Nephron (organoid): ENCODE measurements at regions not wholly inside any gene's neighbourhood (a gene's known extent, or its start where the extent isn't known, plus 50 kb on each side); places are given as distances from the start of the nearest gene placed in this dataset.

ENCODE experiments used
- H3K27ac Mint-ChIP-seq, 3 experiments: 2 replicates each; pipeline ENCODE4 v1.8.0; 2020; ENCODE audit warnings: mixed read lengths in 3 of 3, mild to moderate bottlenecking in 2 of 3, moderate library complexity in 1 of 3
- H3K27me3 Mint-ChIP-seq: 2 replicates; pipeline ENCODE4 v1.8.0; 2021; ENCODE audit warnings: low read depth, mild to moderate bottlenecking, moderate library complexity, mixed read lengths
- H3K36me3 Mint-ChIP-seq: 2 replicates; pipeline ENCODE4 v1.8.0; 2020; ENCODE audit warnings: low read depth, mixed read lengths
- H3K4me1 Mint-ChIP-seq: 2 replicates; pipeline ENCODE4 v1.8.0; 2020; ENCODE audit warnings: mixed read lengths
- H3K4me3 Mint-ChIP-seq, 3 experiments: 2 replicates each; pipeline ENCODE4 v1.8.0; 2020; ENCODE audit warnings: mild to moderate bottlenecking in 3 of 3, mixed read lengths in 3 of 3, moderate library complexity in 2 of 3
- H3K9me3 Mint-ChIP-seq: 2 replicates; pipeline ENCODE4 v1.8.0; 2020; ENCODE audit warnings: mixed read lengths
- CTCF ChIP-seq, 3 experiments: fragments of 200-600 bp; sonication (generic); IDR thresholded peaks; one replicate each; pipeline ENCODE4 v1.5.0; 2021; ENCODE audit warnings: antibody characterized with exemption in 3 of 3; ENCODE audit not compliant: unreplicated experiment in 3 of 3

- Mint-ChIP-seq H3K27me3 (peaks cover 5% of the 10 kb centered on the region), H3K36me3 (no peaks in the 10 kb centered on the region), H3K9me3 (no peaks in the 10 kb centered on the region), H3K4me3 (no peak overlapping the region), H3K27ac (peak overlapping the region in 2 of 3 experiments; percentile 28 to 44), H3K4me1 (peaks cover 63% of the 10 kb centered on the region)
- TF ChIP-seq CTCF (IDR thresholded peaks at IDR 0.05; ENCODE audit: unreplicated experiment in 3 of 3), result no peak
These were observed 168.3 kb downstream of the UXS1 start for GRCh38 chr2:106025796-106026195.

- peak overlapping the region in 1 of 3 experiments; percentile 48 for H3K4me3 Mint-ChIP-seq
- no peaks in the 10 kb centered on the region for H3K9me3 Mint-ChIP-seq
- H3K27ac Mint-ChIP-seq, result peak overlapping the region in 2 of 3 experiments; percentile 77 to 91
- no peaks in the 10 kb centered on the region for H3K36me3 Mint-ChIP-seq
- H3K27me3 Mint-ChIP-seq, result peaks cover 3% of the 10 kb centered on the region
- H3K4me1 Mint-ChIP-seq, result peaks cover 59% of the 10 kb centered on the region
- TF ChIP-seq CTCF (IDR thresholded peaks at IDR 0.05; ENCODE audit: unreplicated experiment in 3 of 3), result no peak
These were observed 172.5 kb downstream of the UXS1 start for GRCh38 chr2:106021662-106022028.

- H3K27me3 Mint-ChIP-seq, result no peaks in the 10 kb centered on the region
- H3K4me1 Mint-ChIP-seq, result peaks cover 53% of the 10 kb centered on the region
- TF ChIP-seq CTCF (IDR thresholded peaks at IDR 0.05; ENCODE audit: unreplicated experiment in 3 of 3), result no peak
- peak overlapping the region in 2 of 3 experiments; percentile 77 to 91 for H3K27ac Mint-ChIP-seq
- H3K36me3 Mint-ChIP-seq, result no peaks in the 10 kb centered on the region
- no peaks in the 10 kb centered on the region for H3K9me3 Mint-ChIP-seq
- H3K4me3 Mint-ChIP-seq, result peak overlapping the region in 1 of 3 experiments; percentile 48
These were observed 173.1 kb downstream of the UXS1 start for GRCh38 chr2:106020821-106021661.

GRCh38 chr2:106020032-106020431 lies 174.1 kb downstream of the UXS1 start:
- H3K36me3 Mint-ChIP-seq, result no peaks in the 10 kb centered on the region
- H3K9me3 Mint-ChIP-seq, result no peaks in the 10 kb centered on the region
- H3K4me3 Mint-ChIP-seq, result peak overlapping the region in 2 of 3 experiments; percentile 67
- no peak for TF ChIP-seq CTCF (IDR thresholded peaks at IDR 0.05; ENCODE audit: unreplicated experiment in 3 of 3)
- H3K27me3 Mint-ChIP-seq, result no peaks in the 10 kb centered on the region
- peak overlapping the region in 2 of 3 experiments; percentile 91 for H3K27ac Mint-ChIP-seq
- peaks cover 43% of the 10 kb centered on the region for H3K4me1 Mint-ChIP-seq

GRCh38 chr2:106018141-106018540 lies 176.0 kb downstream of the UXS1 start:
- H3K4me3 Mint-ChIP-seq, result no peak overlapping the region
- no peak overlapping the region for H3K27ac Mint-ChIP-seq
- H3K9me3 Mint-ChIP-seq, result no peaks in the 10 kb centered on the region
- H3K36me3 Mint-ChIP-seq, result no peaks in the 10 kb centered on the region
- TF ChIP-seq CTCF (IDR thresholded peaks at IDR 0.05; ENCODE audit: unreplicated experiment in 3 of 3), result no peak
- H3K4me1 Mint-ChIP-seq, result peaks cover 30% of the 10 kb centered on the region
- no peaks in the 10 kb centered on the region for H3K27me3 Mint-ChIP-seq
